Nephron progenitor cell (in vitro differentiated cells): ENCODE measurements at regions not wholly inside any gene's neighbourhood (a gene's known extent, or its start where the extent isn't known, plus 50 kb on each side); places are given as distances from the start of the nearest gene placed in this dataset.

Experiments used
- DNase-seq: peaks from one replicate; pipeline ENCODE4 v3.0.0; 2021
- H3K27ac Mint-ChIP-seq: 2 replicates; pipeline ENCODE4 v1.8.0; 2021; ENCODE audit warnings: mild to moderate bottlenecking, moderate library complexity, mixed read lengths
- H3K27me3 Mint-ChIP-seq: 2 replicates; pipeline ENCODE4 v1.8.0; 2021; ENCODE audit warnings: mild to moderate bottlenecking, low read depth, mixed read lengths; ENCODE audit not compliant: poor library complexity
- H3K36me3 Mint-ChIP-seq: 2 replicates; pipeline ENCODE4 v1.8.0; 2021; ENCODE audit warnings: low read depth, mixed read lengths
- H3K4me1 Mint-ChIP-seq: 2 replicates; pipeline ENCODE4 v1.8.0; 2021; ENCODE audit warnings: mixed read lengths
- H3K4me3 Mint-ChIP-seq: 2 replicates; pipeline ENCODE4 v1.8.0; 2021; ENCODE audit warnings: mild to moderate bottlenecking, moderate library complexity, mixed read lengths
- H3K9me3 Mint-ChIP-seq: 2 replicates; pipeline ENCODE4 v1.8.0; 2021; ENCODE audit warnings: mild to moderate bottlenecking, moderate library complexity, mixed read lengths
- TF ChIP-seq, protein P1 (sequence below): fragments of 200-600 bp; sonication (generic); IDR thresholded peaks from 2 replicates; pipeline ENCODE4 v1.5.0; 2021; ENCODE audit warnings: antibody characterized with exemption

DNA sequence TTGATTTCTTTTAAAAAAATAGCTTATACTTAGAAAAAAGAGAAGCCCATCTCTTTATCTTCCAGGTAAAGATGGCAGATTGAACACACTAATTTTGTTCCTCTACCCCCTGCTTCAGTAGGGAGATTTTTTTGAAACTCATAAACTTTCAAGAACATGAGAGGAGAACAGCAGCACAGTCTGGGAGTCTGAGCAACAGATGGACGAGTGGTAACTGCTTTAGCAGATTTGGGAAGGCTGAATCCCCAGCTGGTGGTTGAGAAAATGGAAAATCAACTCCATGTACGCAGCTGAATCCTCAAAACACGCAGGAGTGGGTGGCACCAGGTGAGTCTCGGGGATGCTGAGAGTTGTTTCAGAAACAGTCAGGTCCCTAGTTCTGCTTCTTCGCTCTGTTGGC lies 114.6 kb upstream of the CTBP2 start:
- TF ChIP-seq, protein P1, sequence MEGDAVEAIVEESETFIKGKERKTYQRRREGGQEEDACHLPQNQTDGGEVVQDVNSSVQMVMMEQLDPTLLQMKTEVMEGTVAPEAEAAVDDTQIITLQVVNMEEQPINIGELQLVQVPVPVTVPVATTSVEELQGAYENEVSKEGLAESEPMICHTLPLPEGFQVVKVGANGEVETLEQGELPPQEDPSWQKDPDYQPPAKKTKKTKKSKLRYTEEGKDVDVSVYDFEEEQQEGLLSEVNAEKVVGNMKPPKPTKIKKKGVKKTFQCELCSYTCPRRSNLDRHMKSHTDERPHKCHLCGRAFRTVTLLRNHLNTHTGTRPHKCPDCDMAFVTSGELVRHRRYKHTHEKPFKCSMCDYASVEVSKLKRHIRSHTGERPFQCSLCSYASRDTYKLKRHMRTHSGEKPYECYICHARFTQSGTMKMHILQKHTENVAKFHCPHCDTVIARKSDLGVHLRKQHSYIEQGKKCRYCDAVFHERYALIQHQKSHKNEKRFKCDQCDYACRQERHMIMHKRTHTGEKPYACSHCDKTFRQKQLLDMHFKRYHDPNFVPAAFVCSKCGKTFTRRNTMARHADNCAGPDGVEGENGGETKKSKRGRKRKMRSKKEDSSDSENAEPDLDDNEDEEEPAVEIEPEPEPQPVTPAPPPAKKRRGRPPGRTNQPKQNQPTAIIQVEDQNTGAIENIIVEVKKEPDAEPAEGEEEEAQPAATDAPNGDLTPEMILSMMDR: no peak
- peaks cover 15% of the 10 kb centered on the region for H3K9me3 Mint-ChIP-seq
- peaks cover 9% of the 10 kb centered on the region for H3K27me3 Mint-ChIP-seq
- H3K4me1 Mint-ChIP-seq: no peaks in the 10 kb centered on the region
- DNase-seq: no peak
- no peak overlapping the region for H3K4me3 Mint-ChIP-seq
- H3K27ac Mint-ChIP-seq: no peak overlapping the region
- peaks cover 5% of the 10 kb centered on the region for H3K36me3 Mint-ChIP-seq

DNA sequence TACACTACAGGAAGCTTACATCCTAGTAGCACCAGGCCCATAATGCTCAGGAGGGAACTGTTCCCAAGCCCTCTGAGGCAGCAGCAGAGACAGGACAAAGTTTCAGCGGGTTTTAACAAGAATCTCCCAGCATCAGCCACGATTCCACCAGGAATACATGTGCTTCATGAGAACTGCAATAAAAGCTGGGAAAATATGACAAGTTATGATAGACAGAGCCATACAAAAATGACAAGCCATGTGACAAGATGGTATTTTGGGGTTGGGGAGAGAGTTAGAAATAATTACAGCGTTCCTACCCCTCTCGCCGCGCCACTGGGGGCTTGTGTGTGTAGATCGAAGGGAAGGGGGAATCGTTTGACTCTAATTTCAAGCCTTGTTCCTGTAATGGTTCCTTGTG lies 112.7 kb upstream of the CTBP2 start:
- peaks cover 16% of the 10 kb centered on the region for H3K27me3 Mint-ChIP-seq

DNA sequence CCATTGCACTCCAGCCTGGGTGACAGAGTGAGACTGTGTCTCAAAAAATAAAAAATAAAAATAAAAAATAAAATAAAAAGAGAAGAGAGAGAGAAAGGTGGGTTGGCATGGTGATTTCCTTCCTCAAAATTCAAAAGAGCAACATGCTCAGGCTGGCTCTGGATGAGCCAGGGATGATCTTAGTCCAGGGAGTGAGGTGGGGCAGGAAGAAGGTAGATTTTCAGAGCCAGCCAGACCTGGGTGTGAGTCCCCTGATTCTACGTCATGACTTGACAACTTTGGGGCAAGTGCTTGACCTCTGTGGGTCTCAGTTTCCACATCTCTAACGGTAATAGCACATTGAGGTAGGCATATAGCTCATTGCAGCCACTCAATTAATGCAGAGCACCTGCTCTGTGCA lies 109.4 kb upstream of the CTBP2 start:
- Mint-ChIP-seq H3K4me1 (no peaks in the 10 kb centered on the region), H3K27ac (no peak overlapping the region), H3K9me3 (peaks cover 5% of the 10 kb centered on the region), H3K36me3 (no peaks in the 10 kb centered on the region), H3K27me3 (peaks cover 12% of the 10 kb centered on the region), H3K4me3 (no peak overlapping the region)
- TF ChIP-seq, protein P1: no peak
- DNase-seq: no peak

More for the DNA sequence above, 112.7 kb upstream of the CTBP2 start:
- TF ChIP-seq, protein P1: no peak
- DNase-seq: no peak
- Mint-ChIP-seq H3K27ac (no peak overlapping the region), H3K4me3 (no peak overlapping the region), H3K4me1 (no peaks in the 10 kb centered on the region), H3K36me3 (peaks cover 5% of the 10 kb centered on the region), H3K9me3 (peaks cover 20% of the 10 kb centered on the region)

DNA sequence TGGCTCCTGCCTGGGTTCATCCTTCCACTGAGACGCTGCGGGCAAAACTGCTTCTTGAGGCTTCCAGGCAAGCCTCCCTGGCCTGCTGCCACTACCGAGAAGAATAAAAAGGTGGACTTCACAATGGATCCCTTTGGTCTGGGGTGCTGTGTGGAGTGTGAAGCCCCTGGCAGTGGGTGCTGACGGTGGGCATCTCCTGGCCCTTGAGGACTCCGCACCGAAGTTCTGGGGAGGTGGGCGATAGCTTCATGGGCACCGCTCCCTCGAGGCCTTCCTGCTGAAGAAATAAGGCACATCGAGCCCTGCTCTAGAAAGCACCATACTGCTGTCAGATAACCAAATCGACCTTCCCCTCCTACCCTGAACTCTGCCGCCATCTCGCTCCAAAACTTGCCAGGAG lies 106.6 kb upstream of the CTBP2 start:
- no peak overlapping the region for H3K4me3 Mint-ChIP-seq
- DNase-seq: no peak
- H3K27ac Mint-ChIP-seq: no peak overlapping the region
- H3K9me3 Mint-ChIP-seq: peaks cover 5% of the 10 kb centered on the region
- peaks cover 14% of the 10 kb centered on the region for H3K27me3 Mint-ChIP-seq
- H3K36me3 Mint-ChIP-seq: no peaks in the 10 kb centered on the region
- no peaks in the 10 kb centered on the region for H3K4me1 Mint-ChIP-seq
- TF ChIP-seq, protein P1: no peak

DNA sequence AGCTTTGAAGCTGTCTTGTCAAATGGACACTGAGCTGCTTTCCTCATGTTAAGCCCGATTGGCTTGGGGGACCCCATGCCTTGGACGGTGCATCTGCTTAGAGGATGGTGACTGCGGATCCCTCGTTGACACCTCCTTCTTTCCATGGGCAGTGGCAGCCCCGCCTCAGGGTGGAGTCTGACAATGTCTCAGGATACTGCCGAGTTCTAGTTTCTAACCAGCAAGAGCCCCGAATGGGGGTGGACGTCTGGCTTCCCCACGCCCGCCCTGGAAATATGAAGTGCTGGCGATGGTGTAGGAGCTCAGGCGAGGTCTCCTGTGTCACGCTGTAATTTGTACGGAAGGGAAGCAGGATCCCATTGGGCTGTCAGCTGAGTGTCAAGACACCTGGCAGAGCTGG lies 106.2 kb upstream of the CTBP2 start:
- no peak for DNase-seq
- TF ChIP-seq, protein P1: no peak
- Mint-ChIP-seq H3K36me3 (no peaks in the 10 kb centered on the region), H3K9me3 (peaks cover 5% of the 10 kb centered on the region), H3K27me3 (peaks cover 14% of the 10 kb centered on the region), H3K27ac (no peak overlapping the region), H3K4me1 (no peaks in the 10 kb centered on the region), H3K4me3 (no peak overlapping the region)

DNA sequence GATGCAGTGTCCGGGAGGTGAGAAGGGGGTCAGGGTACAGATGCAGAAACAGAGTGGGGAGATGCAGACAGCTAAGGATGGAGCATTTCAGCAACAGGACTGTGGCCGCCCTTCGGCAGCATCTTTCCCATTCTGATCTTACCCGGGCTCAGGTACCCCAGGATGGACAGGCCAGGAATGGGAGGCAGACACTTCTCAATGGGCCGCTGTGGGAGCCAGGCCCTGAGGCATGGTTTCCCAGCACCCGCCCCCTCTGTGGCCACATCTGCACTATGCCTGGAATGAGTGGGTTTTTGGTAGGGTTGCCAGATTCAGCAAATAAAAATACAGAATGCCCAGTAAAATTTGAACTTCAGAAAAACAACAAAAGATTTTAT lies 105.2 kb upstream of the CTBP2 start:
- H3K9me3 Mint-ChIP-seq: peaks cover 5% of the 10 kb centered on the region
- DNase-seq: no peak
- no peak overlapping the region for H3K27ac Mint-ChIP-seq
- H3K36me3 Mint-ChIP-seq: no peaks in the 10 kb centered on the region
- H3K4me1 Mint-ChIP-seq: no peaks in the 10 kb centered on the region
- no peak overlapping the region for H3K4me3 Mint-ChIP-seq
- H3K27me3 Mint-ChIP-seq: peaks cover 13% of the 10 kb centered on the region
- TF ChIP-seq, protein P1: no peak
